Activated naive CD8-positive, alpha-beta T cell treated with anti-CD3 and anti-CD28 coated beads, Interleukin-2, amount 50 U/mL, for 24 hours (primary cell): ENCODE measurements at regions not wholly inside any gene's neighbourhood (a gene's known extent, or its start where the extent isn't known, plus 50 kb on each side); places are given as distances from the start of the nearest gene placed in this dataset.

Experiments used
- ATAC-seq: fragments of 150-1000 bp; cut with Tn5 transposase; one replicate; pipeline ENCODE4 v1.10.0; 2021
- DNase-seq: peaks from one replicate; pipeline ENCODE4 v3.0.0; 2021
- H3K27ac Mint-ChIP-seq: one replicate; pipeline ENCODE4 v1.8.0; 2021; ENCODE audit warnings: mild to moderate bottlenecking, mixed read lengths
- H3K27me3 Mint-ChIP-seq: one replicate; pipeline ENCODE4 v1.8.0; 2021; ENCODE audit warnings: mixed read lengths
- H3K36me3 Mint-ChIP-seq: one replicate; pipeline ENCODE4 v1.8.0; 2021; ENCODE audit warnings: low read depth, mixed read lengths
- H3K4me1 Mint-ChIP-seq: one replicate; pipeline ENCODE4 v1.8.0; 2021; ENCODE audit warnings: mixed read lengths
- H3K4me3 Mint-ChIP-seq: one replicate; pipeline ENCODE4 v1.8.0; 2021; ENCODE audit warnings: mild to moderate bottlenecking, moderate library complexity, mixed read lengths
- H3K9me3 Mint-ChIP-seq: one replicate; pipeline ENCODE4 v1.8.0; 2021; ENCODE audit warnings: mixed read lengths

- no peaks in the 10 kb centered on the region for H3K4me1 Mint-ChIP-seq
- H3K27ac Mint-ChIP-seq, result no peak overlapping the region
- no peak overlapping the region for H3K4me3 Mint-ChIP-seq
- peaks cover 3% of the 10 kb centered on the region for H3K9me3 Mint-ChIP-seq
- no peaks in the 10 kb centered on the region for H3K27me3 Mint-ChIP-seq
- no peaks in the 10 kb centered on the region for H3K36me3 Mint-ChIP-seq
- ATAC-seq (no peak), DNase-seq (no peak)
These were observed 382.6 kb downstream of the CDH2 start for GRCh38 chr18:27794181-27794926.

- Mint-ChIP-seq H3K4me3 (no peak overlapping the region), H3K9me3 (peaks cover 3% of the 10 kb centered on the region), H3K36me3 (no peaks in the 10 kb centered on the region), H3K27me3 (no peaks in the 10 kb centered on the region), H3K27ac (no peak overlapping the region), H3K4me1 (no peaks in the 10 kb centered on the region)
- DNase-seq (no peak), ATAC-seq (no peak)
These were observed 383.7 kb downstream of the CDH2 start for GRCh38 chr18:27793013-27793785.

- peaks cover 15% of the 10 kb centered on the region for H3K9me3 Mint-ChIP-seq
- H3K27me3 Mint-ChIP-seq, result no peaks in the 10 kb centered on the region
- H3K4me3 Mint-ChIP-seq, result no peak overlapping the region
- no peak overlapping the region for H3K27ac Mint-ChIP-seq
- no peaks in the 10 kb centered on the region for H3K4me1 Mint-ChIP-seq
- no peaks in the 10 kb centered on the region for H3K36me3 Mint-ChIP-seq
- DNase-seq (no peak), ATAC-seq (no peak)
These were observed 387.5 kb downstream of the CDH2 start for GRCh38 chr18:27789406-27789805.

- Mint-ChIP-seq H3K27ac (no peak overlapping the region), H3K4me3 (no peak overlapping the region), H3K27me3 (no peaks in the 10 kb centered on the region), H3K36me3 (no peaks in the 10 kb centered on the region), H3K9me3 (peaks cover 12% of the 10 kb centered on the region), H3K4me1 (no peaks in the 10 kb centered on the region)
- no peak for DNase-seq
- ATAC-seq, result no peak
These were observed 389.4 kb downstream of the CDH2 start for GRCh38 chr18:27787547-27787946.

- H3K4me1 Mint-ChIP-seq, result no peaks in the 10 kb centered on the region
- H3K27me3 Mint-ChIP-seq, result no peaks in the 10 kb centered on the region
- ATAC-seq (no peak), DNase-seq (no peak)
- peaks cover 12% of the 10 kb centered on the region for H3K9me3 Mint-ChIP-seq
- H3K4me3 Mint-ChIP-seq, result no peak overlapping the region
- no peak overlapping the region for H3K27ac Mint-ChIP-seq
- H3K36me3 Mint-ChIP-seq, result no peaks in the 10 kb centered on the region
These were observed 391.0 kb downstream of the CDH2 start for GRCh38 chr18:27785815-27786471.

- H3K27me3 Mint-ChIP-seq, result no peaks in the 10 kb centered on the region
- no peak for ATAC-seq
These were observed 396.7 kb downstream of the CDH2 start for GRCh38 chr18:27780061-27780745.

GRCh38 chr18:27778925-27779324 is 398.0 kb downstream of the CDH2 start:
- ATAC-seq, result no peak
- H3K9me3 Mint-ChIP-seq, result peaks cover 12% of the 10 kb centered on the region
- H3K36me3 Mint-ChIP-seq, result no peaks in the 10 kb centered on the region
- no peak for DNase-seq
- no peak overlapping the region for H3K4me3 Mint-ChIP-seq
- no peaks in the 10 kb centered on the region for H3K27me3 Mint-ChIP-seq
- no peaks in the 10 kb centered on the region for H3K4me1 Mint-ChIP-seq
- H3K27ac Mint-ChIP-seq, result no peak overlapping the region

More at GRCh38 chr18:27780061-27780745, 396.7 kb downstream of the CDH2 start:
- Mint-ChIP-seq H3K4me3 (no peak overlapping the region), H3K9me3 (peaks cover 12% of the 10 kb centered on the region), H3K27ac (no peak overlapping the region), H3K4me1 (no peaks in the 10 kb centered on the region), H3K36me3 (no peaks in the 10 kb centered on the region)
- DNase-seq, result no peak

GRCh38 chr18:27778441-27778840 is 398.5 kb downstream of the CDH2 start:
- no peaks in the 10 kb centered on the region for H3K4me1 Mint-ChIP-seq
- ATAC-seq, result no peak
- no peaks in the 10 kb centered on the region for H3K27me3 Mint-ChIP-seq

GRCh38 chr18:27772081-27772480 is 404.8 kb downstream of the CDH2 start:
- Mint-ChIP-seq H3K4me1 (no peaks in the 10 kb centered on the region), H3K27ac (no peak overlapping the region), H3K4me3 (no peak overlapping the region), H3K27me3 (no peaks in the 10 kb centered on the region), H3K36me3 (no peaks in the 10 kb centered on the region), H3K9me3 (peaks cover under 1% of the 10 kb centered on the region)
- ATAC-seq (no peak), DNase-seq (no peak)

More at GRCh38 chr18:27778441-27778840, 398.5 kb downstream of the CDH2 start:
- Mint-ChIP-seq H3K4me3 (no peak overlapping the region), H3K36me3 (no peaks in the 10 kb centered on the region), H3K27ac (no peak overlapping the region), H3K9me3 (peaks cover 12% of the 10 kb centered on the region)
- DNase-seq, result no peak

- Mint-ChIP-seq H3K9me3 (no peaks in the 10 kb centered on the region), H3K27me3 (no peaks in the 10 kb centered on the region), H3K4me1 (no peaks in the 10 kb centered on the region), H3K36me3 (no peaks in the 10 kb centered on the region), H3K27ac (no peak overlapping the region), H3K4me3 (no peak overlapping the region)
- ATAC-seq (no peak), DNase-seq (no peak)
These were observed 405.4 kb downstream of the CDH2 start for GRCh38 chr18:27771571-27771970.

- H3K4me1 Mint-ChIP-seq, result no peaks in the 10 kb centered on the region
- DNase-seq (no peak), ATAC-seq (no peak)
- H3K27me3 Mint-ChIP-seq, result no peaks in the 10 kb centered on the region
- H3K36me3 Mint-ChIP-seq, result no peaks in the 10 kb centered on the region
- H3K4me3 Mint-ChIP-seq, result no peak overlapping the region
- peaks cover 7% of the 10 kb centered on the region for H3K9me3 Mint-ChIP-seq
- no peak overlapping the region for H3K27ac Mint-ChIP-seq
These were observed 407.8 kb downstream of the CDH2 start for GRCh38 chr18:27769152-27769551.

- Mint-ChIP-seq H3K4me3 (no peak overlapping the region), H3K27me3 (no peaks in the 10 kb centered on the region), H3K27ac (no peak overlapping the region), H3K9me3 (peaks cover 10% of the 10 kb centered on the region), H3K36me3 (no peaks in the 10 kb centered on the region), H3K4me1 (no peaks in the 10 kb centered on the region)
- no peak for ATAC-seq
- no peak for DNase-seq
These were observed 413.0 kb downstream of the CDH2 start for GRCh38 chr18:27763936-27764335.

GRCh38 chr18:27763341-27763740 is 413.6 kb downstream of the CDH2 start:
- ATAC-seq (no peak), DNase-seq (no peak)
- Mint-ChIP-seq H3K4me3 (no peak overlapping the region), H3K27ac (no peak overlapping the region), H3K9me3 (peaks cover 10% of the 10 kb centered on the region), H3K36me3 (no peaks in the 10 kb centered on the region), H3K4me1 (no peaks in the 10 kb centered on the region), H3K27me3 (no peaks in the 10 kb centered on the region)

- no peak for ATAC-seq
- no peak for DNase-seq
- Mint-ChIP-seq H3K9me3 (peaks cover 10% of the 10 kb centered on the region), H3K4me1 (no peaks in the 10 kb centered on the region), H3K4me3 (no peak overlapping the region), H3K27ac (no peak overlapping the region), H3K36me3 (no peaks in the 10 kb centered on the region), H3K27me3 (no peaks in the 10 kb centered on the region)
These were observed 414.9 kb downstream of the CDH2 start for GRCh38 chr18:27762054-27762453.
